ENCODE measurements at regions not wholly inside any gene's neighbourhood (a gene's known extent, or its start where the extent isn't known, plus 50 kb on each side); places are given as distances from the start of the nearest gene placed in this dataset.

DNA sequence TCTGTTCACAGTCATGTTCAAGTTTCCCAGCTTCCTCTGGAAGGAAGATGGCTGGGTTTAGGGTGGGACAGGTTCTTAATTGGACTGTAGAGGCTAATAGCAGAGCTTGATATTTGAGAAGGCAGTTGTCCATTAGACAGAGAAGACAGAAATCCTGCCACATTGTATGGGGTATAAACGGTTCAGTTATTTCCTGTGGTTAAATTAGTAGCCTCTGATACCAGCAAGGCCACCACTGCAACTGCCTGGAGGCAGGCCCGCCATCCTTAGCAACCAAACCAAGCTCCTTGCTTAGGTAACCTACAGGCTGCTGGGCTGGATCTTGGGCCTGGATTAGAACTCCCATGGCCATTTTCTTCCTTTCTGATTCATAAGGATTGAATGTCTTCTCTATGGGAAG lies 1367.0 kb downstream of the PCDH7 start:
- Histone ChIP-seq H3K4me1 (ENCODE audit: control extremely low read depth in 1 of 4, control insufficient read depth in 4 of 4, insufficient read depth in 4 of 4, low read length in 3 of 4) (no peaks in the 10 kb centered on the region), H3K27me3 (replicated peaks in 2 of 5; ENCODE audit: control insufficient read depth in 4 of 5, insufficient read depth in 5 of 5, low read length in 4 of 5) (no peaks in the 10 kb centered on the region), H3K27ac (ENCODE audit: insufficient read depth in 1 of 2, low read depth in 1 of 2, low read length in 2 of 2, poor library complexity in 1 of 2, severe bottlenecking in 2 of 2) (no peak overlapping the region), H3K9me3 (ENCODE audit: control extremely low read depth in 1 of 5, control insufficient read depth in 4 of 5, insufficient read depth in 2 of 5, low read depth in 1 of 5, low read length in 4 of 5) (peaks cover 0 to 6% (median 0%) of the 10 kb centered on the region in 5 experiments), H3K36me3 (ENCODE audit: control insufficient read depth in 4 of 4, insufficient read depth in 4 of 4, low read length in 3 of 4) (no peaks in the 10 kb centered on the region), H3K4me3 (ENCODE audit: control insufficient read depth in 1 of 7, extremely low read depth in 1 of 7, insufficient read depth in 4 of 7, low read depth in 2 of 7, low read length in 6 of 7) (no peak overlapping the region)
- 83% methylated on average over 2 of the region's 2 CpGs for WGBS (ENCODE audit: insufficient coverage)
- CTCF ChIA-PET = no interaction called here
- no peak for DNase-seq
- POLR2A ChIA-PET = no interaction called here

DNA sequence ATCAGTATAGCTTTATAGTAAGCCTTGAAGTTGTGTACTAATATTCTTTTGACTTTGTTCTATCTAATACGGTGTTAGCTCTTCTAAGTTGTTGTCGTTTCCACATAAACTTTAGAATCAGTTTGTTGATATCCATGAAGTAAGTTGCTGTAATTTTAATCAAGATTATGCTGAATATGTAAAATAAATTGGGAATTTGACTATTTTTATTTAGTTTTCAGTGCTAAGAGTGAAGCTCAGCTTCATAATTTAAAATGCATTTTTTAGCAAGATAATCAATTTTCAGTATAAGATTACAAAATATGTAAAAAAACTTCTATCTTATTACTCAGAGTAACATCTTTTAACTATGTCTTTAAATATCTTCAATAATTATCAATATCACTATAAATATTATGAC lies 1374.8 kb downstream of the PCDH7 start:
- no peaks in the 10 kb centered on the region for H3K27me3 ChIP-seq (replicated peaks in 2 of 5; ENCODE audit: control insufficient read depth in 4 of 5, insufficient read depth in 5 of 5, low read length in 4 of 5)
- no peaks in the 10 kb centered on the region for H3K36me3 ChIP-seq (ENCODE audit: control insufficient read depth in 4 of 4, insufficient read depth in 4 of 4, low read length in 3 of 4)
- no peaks in the 10 kb centered on the region for H3K4me1 ChIP-seq (ENCODE audit: control extremely low read depth in 1 of 4, control insufficient read depth in 4 of 4, insufficient read depth in 4 of 4, low read length in 3 of 4)
- H3K9me3 ChIP-seq (ENCODE audit: control extremely low read depth in 1 of 5, control insufficient read depth in 4 of 5, insufficient read depth in 2 of 5, low read depth in 1 of 5, low read length in 4 of 5) = no peaks in the 10 kb centered on the region
- H3K27ac ChIP-seq (ENCODE audit: insufficient read depth in 1 of 2, low read depth in 1 of 2, low read length in 2 of 2, poor library complexity in 1 of 2, severe bottlenecking in 2 of 2) = no peak overlapping the region
- no peak overlapping the region for H3K4me3 ChIP-seq (ENCODE audit: control insufficient read depth in 1 of 7, extremely low read depth in 1 of 7, insufficient read depth in 4 of 7, low read depth in 2 of 7, low read length in 6 of 7)
- WGBS (ENCODE audit: insufficient coverage) = 100% methylated on average over 2 of the region's 2 CpGs
- ChIA-PET POLR2A (no interaction called here), CTCF (no interaction called here)
- no peak for DNase-seq

DNA sequence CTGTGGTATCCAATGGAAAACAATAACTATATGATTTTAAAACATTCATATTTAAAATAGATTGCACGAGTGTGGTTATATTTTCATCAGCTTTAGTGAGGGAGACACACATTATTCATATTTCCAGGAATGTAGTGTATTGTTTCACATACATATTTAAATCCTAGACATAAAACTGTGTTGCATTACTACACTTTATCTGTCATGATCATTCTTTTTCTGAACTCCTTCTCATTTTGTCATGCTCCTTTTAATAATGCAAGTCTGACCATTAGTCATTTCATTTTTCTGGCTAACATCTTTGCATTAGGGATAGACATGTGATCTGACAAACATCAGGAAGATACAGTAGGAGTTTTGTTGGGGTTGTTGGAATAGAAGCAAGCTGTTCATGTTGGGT lies 1382.7 kb downstream of the PCDH7 start:
- Histone ChIP-seq H3K4me1 (ENCODE audit: control extremely low read depth in 1 of 4, control insufficient read depth in 4 of 4, insufficient read depth in 4 of 4, low read length in 3 of 4) (no peaks in the 10 kb centered on the region), H3K27ac (ENCODE audit: insufficient read depth in 1 of 2, low read depth in 1 of 2, low read length in 2 of 2, poor library complexity in 1 of 2, severe bottlenecking in 2 of 2) (no peak overlapping the region), H3K4me3 (ENCODE audit: control insufficient read depth in 1 of 7, extremely low read depth in 1 of 7, insufficient read depth in 4 of 7, low read depth in 2 of 7, low read length in 6 of 7) (no peak overlapping the region), H3K36me3 (ENCODE audit: control insufficient read depth in 4 of 4, insufficient read depth in 4 of 4, low read length in 3 of 4) (no peaks in the 10 kb centered on the region), H3K27me3 (replicated peaks in 2 of 5; ENCODE audit: control insufficient read depth in 4 of 5, insufficient read depth in 5 of 5, low read length in 4 of 5) (no peaks in the 10 kb centered on the region), H3K9me3 (ENCODE audit: control extremely low read depth in 1 of 5, control insufficient read depth in 4 of 5, insufficient read depth in 2 of 5, low read depth in 1 of 5, low read length in 4 of 5) (no peaks in the 10 kb centered on the region)
- ChIA-PET CTCF (no interaction called here), POLR2A (no interaction called here)
- no peak for DNase-seq
- WGBS (ENCODE audit: insufficient coverage) = no CpG with 5 or more reads among the region's 1 CpG

DNA sequence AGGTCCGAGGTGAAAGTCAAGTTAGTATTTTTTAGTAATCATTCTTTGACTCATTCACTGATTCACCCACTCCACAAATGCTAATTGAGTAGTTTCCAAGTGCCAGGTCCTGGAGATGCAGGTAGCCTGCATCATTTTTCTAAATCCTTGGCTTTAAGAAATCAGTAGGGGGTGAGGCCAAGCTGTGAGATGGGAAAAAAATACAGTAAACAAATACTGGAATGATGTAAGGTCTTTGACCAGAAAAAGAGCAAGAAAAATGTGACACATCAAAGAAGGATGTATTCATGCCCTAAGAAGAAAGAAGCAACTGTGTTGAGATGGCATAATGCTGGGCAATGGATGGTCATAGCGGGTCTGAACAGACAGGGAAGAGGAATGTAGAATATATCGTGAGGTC lies 1386.6 kb downstream of the PCDH7 start:
- H3K36me3 ChIP-seq (ENCODE audit: control insufficient read depth in 4 of 4, insufficient read depth in 4 of 4, low read length in 3 of 4) = no peaks in the 10 kb centered on the region
- DNase-seq = no peak
- no peaks in the 10 kb centered on the region for H3K27me3 ChIP-seq (replicated peaks in 2 of 5; ENCODE audit: control insufficient read depth in 4 of 5, insufficient read depth in 5 of 5, low read length in 4 of 5)
- no peak overlapping the region for H3K27ac ChIP-seq (ENCODE audit: insufficient read depth in 1 of 2, low read depth in 1 of 2, low read length in 2 of 2, poor library complexity in 1 of 2, severe bottlenecking in 2 of 2)
- WGBS (ENCODE audit: insufficient coverage) = 100% methylated on average over 1 of the region's 3 CpGs
- ChIA-PET CTCF (no interaction called here), POLR2A (no interaction called here)
- no peak overlapping the region for H3K4me3 ChIP-seq (ENCODE audit: control insufficient read depth in 1 of 7, extremely low read depth in 1 of 7, insufficient read depth in 4 of 7, low read depth in 2 of 7, low read length in 6 of 7)
- no peaks in the 10 kb centered on the region for H3K4me1 ChIP-seq (ENCODE audit: control extremely low read depth in 1 of 4, control insufficient read depth in 4 of 4, insufficient read depth in 4 of 4, low read length in 3 of 4)
- no peaks in the 10 kb centered on the region for H3K9me3 ChIP-seq (ENCODE audit: control extremely low read depth in 1 of 5, control insufficient read depth in 4 of 5, insufficient read depth in 2 of 5, low read depth in 1 of 5, low read length in 4 of 5)

DNA sequence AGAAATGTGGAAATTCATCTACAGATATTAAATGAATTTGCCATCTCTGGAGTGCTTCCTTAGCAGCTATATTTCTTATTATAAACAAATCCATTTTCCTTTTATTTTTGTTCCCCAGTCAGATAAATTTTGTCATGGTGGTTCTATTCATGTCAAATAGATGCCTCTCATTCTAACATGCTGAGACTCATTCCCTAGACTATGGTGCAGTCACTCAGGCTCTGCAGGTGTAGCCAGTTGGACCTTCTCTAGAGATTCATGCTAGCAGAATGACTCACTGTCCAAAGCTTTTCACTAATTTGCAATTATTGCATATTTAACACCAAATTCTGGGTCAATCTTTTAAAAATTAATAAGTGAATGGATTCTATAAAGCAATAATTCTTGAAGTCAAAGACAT lies 1392.7 kb downstream of the PCDH7 start:
- no peaks in the 10 kb centered on the region for H3K4me1 ChIP-seq (ENCODE audit: control extremely low read depth in 1 of 4, control insufficient read depth in 4 of 4, insufficient read depth in 4 of 4, low read length in 3 of 4)
- no peak for DNase-seq
- ChIA-PET CTCF (no interaction called here), POLR2A (no interaction called here)
- H3K36me3 ChIP-seq (ENCODE audit: control insufficient read depth in 4 of 4, insufficient read depth in 4 of 4, low read length in 3 of 4) = no peaks in the 10 kb centered on the region
- H3K4me3 ChIP-seq (ENCODE audit: control insufficient read depth in 1 of 7, extremely low read depth in 1 of 7, insufficient read depth in 4 of 7, low read depth in 2 of 7, low read length in 6 of 7) = no peak overlapping the region
- H3K27ac ChIP-seq (ENCODE audit: insufficient read depth in 1 of 2, low read depth in 1 of 2, low read length in 2 of 2, poor library complexity in 1 of 2, severe bottlenecking in 2 of 2) = no peak overlapping the region
- H3K27me3 ChIP-seq (replicated peaks in 2 of 5; ENCODE audit: control insufficient read depth in 4 of 5, insufficient read depth in 5 of 5, low read length in 4 of 5) = no peaks in the 10 kb centered on the region
- no peaks in the 10 kb centered on the region for H3K9me3 ChIP-seq (ENCODE audit: control extremely low read depth in 1 of 5, control insufficient read depth in 4 of 5, insufficient read depth in 2 of 5, low read depth in 1 of 5, low read length in 4 of 5)

DNA sequence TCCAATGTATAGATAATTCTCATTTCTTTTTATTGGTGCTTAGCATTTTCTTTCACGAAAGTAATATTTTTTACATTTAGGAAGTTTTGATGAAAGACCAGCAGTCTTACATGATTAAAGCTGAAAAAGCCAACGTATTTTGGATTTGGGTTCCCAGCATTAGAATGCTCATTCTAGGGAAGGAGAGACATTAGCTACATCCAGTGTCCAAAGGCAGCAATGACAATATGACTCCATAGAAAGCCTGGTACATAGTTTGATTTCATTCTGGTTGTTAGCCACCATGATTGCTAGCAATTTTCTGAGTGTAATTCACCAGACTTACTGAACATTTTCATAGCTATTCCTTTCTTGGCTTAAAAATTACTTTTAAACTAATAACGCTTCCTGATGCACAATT lies 1397.5 kb downstream of the PCDH7 start:
- H3K27ac ChIP-seq (ENCODE audit: insufficient read depth in 1 of 2, low read depth in 1 of 2, low read length in 2 of 2, poor library complexity in 1 of 2, severe bottlenecking in 2 of 2) = no peak overlapping the region
- WGBS (ENCODE audit: insufficient coverage) = 100% methylated on average over 1 of the region's 3 CpGs
- CTCF ChIA-PET = no interaction called here

DNA sequence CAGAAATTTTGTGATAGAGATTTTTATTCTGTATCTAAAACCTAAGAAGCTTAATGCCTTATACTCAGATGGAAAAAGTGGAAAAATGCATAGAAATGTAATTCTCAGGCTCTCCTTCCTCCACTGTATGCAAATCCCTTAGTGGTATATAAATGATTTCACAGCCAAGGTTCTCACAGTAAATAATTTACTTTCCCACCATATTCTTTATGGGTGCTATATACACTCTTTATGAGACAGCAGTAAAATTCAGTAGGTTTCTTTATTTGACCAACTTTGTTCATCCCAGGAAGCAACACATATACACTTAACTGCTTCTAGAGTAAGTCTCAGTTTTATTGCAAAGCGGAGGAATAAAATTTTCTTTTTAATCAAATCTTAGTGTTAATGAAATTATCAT lies 1399.7 kb downstream of the PCDH7 start:
- CTCF ChIA-PET = no interaction called here
- Histone ChIP-seq H3K27ac (ENCODE audit: insufficient read depth in 1 of 2, low read depth in 1 of 2, low read length in 2 of 2, poor library complexity in 1 of 2, severe bottlenecking in 2 of 2) (no peak overlapping the region), H3K4me1 (ENCODE audit: control extremely low read depth in 1 of 4, control insufficient read depth in 4 of 4, insufficient read depth in 4 of 4, low read length in 3 of 4) (no peaks in the 10 kb centered on the region), H3K4me3 (ENCODE audit: control insufficient read depth in 1 of 7, extremely low read depth in 1 of 7, insufficient read depth in 4 of 7, low read depth in 2 of 7, low read length in 6 of 7) (no peak overlapping the region), H3K9me3 (ENCODE audit: control extremely low read depth in 1 of 5, control insufficient read depth in 4 of 5, insufficient read depth in 2 of 5, low read depth in 1 of 5, low read length in 4 of 5) (no peaks in the 10 kb centered on the region), H3K27me3 (replicated peaks in 2 of 5; ENCODE audit: control insufficient read depth in 4 of 5, insufficient read depth in 5 of 5, low read length in 4 of 5) (no peaks in the 10 kb centered on the region), H3K36me3 (ENCODE audit: control insufficient read depth in 4 of 4, insufficient read depth in 4 of 4, low read length in 3 of 4) (no peaks in the 10 kb centered on the region)
- WGBS (ENCODE audit: insufficient coverage) = no CpG with 5 or more reads among the region's 1 CpG
- POLR2A ChIA-PET = no interaction called here
- DNase-seq = no peak

More for the DNA sequence above, 1397.5 kb downstream of the PCDH7 start:
- no peaks in the 10 kb centered on the region for H3K9me3 ChIP-seq (ENCODE audit: control extremely low read depth in 1 of 5, control insufficient read depth in 4 of 5, insufficient read depth in 2 of 5, low read depth in 1 of 5, low read length in 4 of 5)
- no peak for DNase-seq
- no peaks in the 10 kb centered on the region for H3K4me1 ChIP-seq (ENCODE audit: control extremely low read depth in 1 of 4, control insufficient read depth in 4 of 4, insufficient read depth in 4 of 4, low read length in 3 of 4)
- no peak overlapping the region for H3K4me3 ChIP-seq (ENCODE audit: control insufficient read depth in 1 of 7, extremely low read depth in 1 of 7, insufficient read depth in 4 of 7, low read depth in 2 of 7, low read length in 6 of 7)
- POLR2A ChIA-PET = no interaction called here
- H3K36me3 ChIP-seq (ENCODE audit: control insufficient read depth in 4 of 4, insufficient read depth in 4 of 4, low read length in 3 of 4) = no peaks in the 10 kb centered on the region
- no peaks in the 10 kb centered on the region for H3K27me3 ChIP-seq (replicated peaks in 2 of 5; ENCODE audit: control insufficient read depth in 4 of 5, insufficient read depth in 5 of 5, low read length in 4 of 5)

DNA sequence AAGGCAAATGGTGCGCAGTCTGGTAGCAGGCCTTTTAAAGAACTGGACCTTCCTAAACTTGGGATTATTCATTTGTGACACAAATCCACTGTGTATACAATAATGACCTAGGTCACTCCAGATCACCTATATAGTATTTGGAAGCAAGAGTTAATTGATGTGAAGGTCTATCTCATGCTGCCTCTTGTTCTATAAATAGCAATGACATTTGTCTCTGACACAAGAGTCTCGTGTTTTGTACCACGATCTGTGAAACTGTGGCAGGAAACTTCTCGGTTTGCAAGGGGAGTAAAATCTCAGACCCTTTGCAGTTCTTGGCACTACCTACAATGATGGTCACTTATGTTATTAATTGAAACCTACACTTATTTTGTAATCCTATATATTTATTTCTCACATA lies 1408.4 kb downstream of the PCDH7 start:
- 80% methylated on average over 4 of the region's 4 CpGs for WGBS (ENCODE audit: insufficient coverage)
- no peaks in the 10 kb centered on the region for H3K4me1 ChIP-seq (ENCODE audit: control extremely low read depth in 1 of 4, control insufficient read depth in 4 of 4, insufficient read depth in 4 of 4, low read length in 3 of 4)
- no peak for DNase-seq
- no peak overlapping the region for H3K4me3 ChIP-seq (ENCODE audit: control insufficient read depth in 1 of 7, extremely low read depth in 1 of 7, insufficient read depth in 4 of 7, low read depth in 2 of 7, low read length in 6 of 7)
- no peaks in the 10 kb centered on the region for H3K27me3 ChIP-seq (replicated peaks in 2 of 5; ENCODE audit: control insufficient read depth in 4 of 5, insufficient read depth in 5 of 5, low read length in 4 of 5)
- no peaks in the 10 kb centered on the region for H3K9me3 ChIP-seq (ENCODE audit: control extremely low read depth in 1 of 5, control insufficient read depth in 4 of 5, insufficient read depth in 2 of 5, low read depth in 1 of 5, low read length in 4 of 5)
- no peak overlapping the region for H3K27ac ChIP-seq (ENCODE audit: insufficient read depth in 1 of 2, low read depth in 1 of 2, low read length in 2 of 2, poor library complexity in 1 of 2, severe bottlenecking in 2 of 2)
- ChIA-PET CTCF (no interaction called here), POLR2A (no interaction called here)
- no peaks in the 10 kb centered on the region for H3K36me3 ChIP-seq (ENCODE audit: control insufficient read depth in 4 of 4, insufficient read depth in 4 of 4, low read length in 3 of 4)

Measured in common myeloid progenitor, CD34-positive (primary cell).